D721Med (cell line): ENCODE measurements at regions not wholly inside any gene's neighbourhood (a gene's known extent, or its start where the extent isn't known, plus 50 kb on each side); places are given as distances from the start of the nearest gene placed in this dataset.

ENCODE experiments used
- DNase-seq: peaks from one replicate; pipeline ENCODE4 v3.0.0; 2011; ENCODE audit warnings: low spot score; ENCODE audit not compliant: insufficient read length
- FAIRE-seq: peaks from 2 replicates; lab custom pipeline; 2011; peaks lifted over from hg19 to GRCh38; lab: Jason Lieb, UNC
- CTCF ChIP-seq: IDR thresholded peaks from 2 replicates; pipeline ENCODE4 v1.5.1; 2012; ENCODE audit warnings: mild to moderate bottlenecking, control low read depth; ENCODE audit not compliant: insufficient read depth; ENCODE audit errors: missing control alignments

DNA sequence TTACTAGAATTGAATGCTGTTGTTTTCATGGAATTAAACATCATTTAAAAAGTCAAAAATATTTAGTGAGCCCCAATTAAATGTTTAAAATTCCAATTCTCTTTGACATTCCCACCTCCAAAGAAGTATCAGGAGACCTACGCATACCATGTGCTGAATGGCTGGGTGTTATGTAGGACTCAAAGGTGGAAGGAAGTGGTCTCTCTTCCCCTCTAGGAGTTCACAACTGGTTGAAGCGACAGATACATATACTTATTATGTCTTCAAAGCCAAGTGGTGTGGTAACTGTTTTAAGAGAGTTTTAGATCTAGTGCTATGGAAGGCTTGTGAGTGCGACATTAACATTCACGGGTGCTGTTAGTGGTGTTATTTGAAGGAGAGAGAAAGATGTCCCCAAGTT, 464.0 kb downstream of the ATP23 start:
- DNase-seq, result no peak
- FAIRE-seq, result no peak
- TF ChIP-seq CTCF, result no peak

DNA sequence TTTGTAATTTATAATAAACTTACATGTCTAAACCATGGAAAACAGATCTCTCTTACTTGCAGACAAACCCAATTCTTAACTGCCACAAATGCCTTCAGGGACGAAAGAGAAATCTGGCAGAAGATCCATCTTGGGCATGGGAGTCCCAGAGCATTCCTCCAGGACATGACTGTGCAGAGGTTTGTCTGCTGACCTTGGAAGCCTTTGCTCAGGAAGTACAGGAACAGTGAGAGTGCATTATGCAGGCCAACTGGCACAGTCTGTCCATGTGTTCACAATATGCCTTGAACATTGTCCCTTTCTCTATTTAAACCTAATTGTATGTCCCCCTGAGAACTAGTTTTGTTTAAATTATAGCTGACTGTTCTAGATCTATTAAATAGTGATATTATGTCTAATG, 467.1 kb downstream of the ATP23 start:
- FAIRE-seq (no peak), DNase-seq (no peak)
- TF ChIP-seq CTCF, result no peak

DNA sequence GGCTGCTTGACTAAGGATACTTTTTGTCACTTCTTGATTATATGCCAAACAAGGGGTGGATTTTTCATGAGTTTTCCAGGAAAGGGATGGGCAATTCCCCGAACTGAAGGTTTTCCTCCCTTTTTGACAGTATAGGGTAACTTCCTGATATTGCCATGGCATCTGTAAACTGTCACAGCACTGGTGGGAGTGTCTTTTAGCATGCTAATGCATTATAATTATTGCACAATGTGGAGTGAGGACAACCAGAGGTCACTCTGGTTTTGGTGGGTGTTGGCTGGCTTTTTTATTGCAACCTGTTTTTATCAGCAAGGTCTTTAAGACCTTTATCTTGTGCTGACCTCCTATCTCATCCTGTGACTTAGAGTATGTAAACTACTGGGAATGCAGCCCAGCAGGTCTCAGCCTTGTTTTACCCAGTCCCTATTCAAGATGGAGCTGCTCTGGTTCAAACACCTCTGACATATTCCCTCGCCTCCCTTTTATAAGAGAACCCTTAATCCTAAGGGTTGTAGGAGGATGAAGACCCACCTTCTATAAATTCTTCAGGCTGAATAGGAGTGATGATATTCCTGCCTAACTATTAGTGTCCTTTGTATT, 471.2 kb downstream of the ATP23 start:
- no peak for DNase-seq
- no peak for FAIRE-seq
- no peak for TF ChIP-seq CTCF

- FAIRE-seq, result no peak
- no peak for DNase-seq
- TF ChIP-seq CTCF, result no peak
Observed at GRCh38 chr12:58413794-58414193, 472.4 kb downstream of the ATP23 start.

- FAIRE-seq (no peak), DNase-seq (no peak)
- TF ChIP-seq CTCF, result no peak
Observed at GRCh38 chr12:58414398-58414871, 473.1 kb downstream of the ATP23 start.

DNA sequence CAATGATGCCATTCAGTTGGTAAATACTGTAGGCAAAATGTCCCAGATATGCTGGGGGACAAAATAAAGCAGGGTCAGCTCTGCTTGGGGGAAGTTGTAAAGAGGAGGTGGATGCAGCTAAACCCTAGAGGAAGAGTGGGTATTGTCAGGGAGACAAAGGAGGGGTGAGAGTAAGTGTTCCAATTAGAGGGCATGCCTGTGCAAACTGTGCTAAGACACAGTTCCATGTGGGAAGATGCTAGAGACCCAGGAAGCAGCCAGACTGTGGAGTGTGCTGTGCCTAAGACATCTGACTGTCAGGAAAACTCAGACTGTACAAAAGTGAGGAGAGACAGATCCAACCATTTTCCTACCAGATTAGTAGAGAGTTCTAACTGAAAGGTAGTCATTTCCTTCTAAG, 474.3 kb downstream of the ATP23 start:
- DNase-seq (no peak), FAIRE-seq (no peak)
- TF ChIP-seq CTCF, result no peak

- FAIRE-seq, result no peak
- TF ChIP-seq CTCF, result no peak
- DNase-seq, result no peak
Observed at GRCh38 chr12:58416236-58416635, 474.9 kb downstream of the ATP23 start.
